ENCODE measurements at regions not wholly inside any gene's neighbourhood (a gene's known extent, or its start where the extent isn't known, plus 50 kb on each side); places are given as distances from the start of the nearest gene placed in this dataset.

GRCh38 chr11:59012398-59013265, 73.3 kb downstream of the GLYATL1 start:
- H3K9me3 ChIP-seq (ENCODE audit: control insufficient read depth in 4 of 4, low read length in 3 of 4), result no peaks in the 10 kb centered on the region
- H3K4me1 ChIP-seq (ENCODE audit: control insufficient read depth in 4 of 4, insufficient read depth in 4 of 4, low read length in 3 of 4), result peaks cover 1 to 20% (median 7%) of the 10 kb centered on the region in 4 donors
- no peaks in the 10 kb centered on the region for H3K36me3 ChIP-seq (ENCODE audit: control insufficient read depth in 4 of 4, insufficient read depth in 3 of 4, low read depth in 1 of 4, low read length in 3 of 4)
- no peak for DNase-seq (ENCODE audit: low spot score)
- WGBS, result 27% methylated on average over 4 of the region's 4 CpGs
- H3K27ac ChIP-seq (ENCODE audit: low read depth in 1 of 2, low read length in 2 of 2), result no peak overlapping the region
- no peaks in the 10 kb centered on the region for H3K27me3 ChIP-seq (ENCODE audit: control insufficient read depth in 4 of 4, insufficient read depth in 4 of 4, low read length in 3 of 4)
- no peak overlapping the region for H3K4me3 ChIP-seq (ENCODE audit: low read depth in 1 of 3, low read length in 3 of 3)
- H3K9ac ChIP-seq (ENCODE audit: low read depth in 1 of 2, low read length in 2 of 2), result no peak overlapping the region
- peak; percentile 73 to 90 for TF ChIP-seq RXRA (IDR thresholded peaks at IDR 0.05)
- peak; percentile 71 to 73 for TF ChIP-seq HNF4A (conservative IDR thresholded peaks at IDR 0.05)
- TF ChIP-seq RAD21 (IDR thresholded peaks at IDR 0.05), result peak; percentile 55 to 57
- TF ChIP-seq, protein P1, sequence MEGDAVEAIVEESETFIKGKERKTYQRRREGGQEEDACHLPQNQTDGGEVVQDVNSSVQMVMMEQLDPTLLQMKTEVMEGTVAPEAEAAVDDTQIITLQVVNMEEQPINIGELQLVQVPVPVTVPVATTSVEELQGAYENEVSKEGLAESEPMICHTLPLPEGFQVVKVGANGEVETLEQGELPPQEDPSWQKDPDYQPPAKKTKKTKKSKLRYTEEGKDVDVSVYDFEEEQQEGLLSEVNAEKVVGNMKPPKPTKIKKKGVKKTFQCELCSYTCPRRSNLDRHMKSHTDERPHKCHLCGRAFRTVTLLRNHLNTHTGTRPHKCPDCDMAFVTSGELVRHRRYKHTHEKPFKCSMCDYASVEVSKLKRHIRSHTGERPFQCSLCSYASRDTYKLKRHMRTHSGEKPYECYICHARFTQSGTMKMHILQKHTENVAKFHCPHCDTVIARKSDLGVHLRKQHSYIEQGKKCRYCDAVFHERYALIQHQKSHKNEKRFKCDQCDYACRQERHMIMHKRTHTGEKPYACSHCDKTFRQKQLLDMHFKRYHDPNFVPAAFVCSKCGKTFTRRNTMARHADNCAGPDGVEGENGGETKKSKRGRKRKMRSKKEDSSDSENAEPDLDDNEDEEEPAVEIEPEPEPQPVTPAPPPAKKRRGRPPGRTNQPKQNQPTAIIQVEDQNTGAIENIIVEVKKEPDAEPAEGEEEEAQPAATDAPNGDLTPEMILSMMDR (IDR thresholded peaks at IDR 0.05; ENCODE audit: low read depth, low read length, missing input control), result no peak
- TF ChIP-seq HNF4G (IDR thresholded peaks at IDR 0.05), result no peak
- TF ChIP-seq ATF3 (IDR thresholded peaks at IDR 0.05), result peak; percentile 69
- no peak for TF ChIP-seq NR2F2 (IDR thresholded peaks at IDR 0.05)
- TF ChIP-seq REST (IDR thresholded peaks at IDR 0.05), result peak; percentile 84
- no peak for TF ChIP-seq ZBTB33 (IDR thresholded peaks at IDR 0.05)
- TF ChIP-seq SP1 (IDR thresholded peaks at IDR 0.05), result peak; percentile 83
- peak; percentile 81 for TF ChIP-seq YY1 (IDR thresholded peaks at IDR 0.05)
- no peak for TF ChIP-seq FOXA1 (IDR thresholded peaks at IDR 0.05)
- no peak for TF ChIP-seq GABPA (IDR thresholded peaks at IDR 0.05 in 1 of 2, conservative IDR thresholded peaks at IDR 0.05 in 1 of 2)
- TF ChIP-seq, protein P2, sequence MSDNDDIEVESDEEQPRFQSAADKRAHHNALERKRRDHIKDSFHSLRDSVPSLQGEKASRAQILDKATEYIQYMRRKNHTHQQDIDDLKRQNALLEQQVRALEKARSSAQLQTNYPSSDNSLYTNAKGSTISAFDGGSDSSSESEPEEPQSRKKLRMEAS (IDR thresholded peaks at IDR 0.05), result peak; percentile 52
- peak in 1 of 2 donors; percentile 46 for TF ChIP-seq EGR1 (IDR thresholded peaks at IDR 0.05; ENCODE audit: low read depth in 2 of 2)
- no peak for TF ChIP-seq TAF1 (conservative IDR thresholded peaks at IDR 0.05)
- peak; percentile 64 for TF ChIP-seq FOXA2 (IDR thresholded peaks at IDR 0.05)
- TF ChIP-seq JUND (IDR thresholded peaks at IDR 0.05), result peak; percentile 63 to 70
